ENCODE measurements at regions not wholly inside any gene's neighbourhood (a gene's known extent, or its start where the extent isn't known, plus 50 kb on each side); places are given as distances from the start of the nearest gene placed in this dataset.
A peak's percentile ranks its signal among the peaks of the same experiment; 100 is the strongest.

GRCh38 chr1:208581209-208581608, 337.0 kb upstream of the PLXNA2 start:
- Histone ChIP-seq H3K4me1 (ENCODE audit: control insufficient read depth, insufficient read depth, low read length) (no peaks in the 10 kb centered on the region), H3K27ac (ENCODE audit: extremely low read depth, low read depth, low read length) (no peak overlapping the region), H3K9me3 (ENCODE audit: control insufficient read depth, insufficient read depth, low read depth, low read length) (no peaks in the 10 kb centered on the region), H3K36me3 (ENCODE audit: control insufficient read depth in 2 of 2, insufficient read depth in 1 of 2, low read length in 2 of 2) (no peaks in the 10 kb centered on the region), H3K4me3 (ENCODE audit: low read depth, low read length) (no peak overlapping the region)
- CTCF ChIA-PET = no interaction called here
- POLR2A ChIA-PET = interaction anchor here (0.6 kb wide), 1 partner anchor 178 kb away, joined by 3 read pairs; no protein-coding TSS in a partner anchor
- TF ChIP-seq GLIS1 (tag by site-specific recombination; IDR thresholded peaks at IDR 0.05) (peak; percentile 97), KLF8 (tag by site-specific recombination; IDR thresholded peaks at IDR 0.05) (no peak), ZNF645 (tag by site-specific recombination; IDR thresholded peaks at IDR 0.05) (no peak), ZNF692 (tag by site-specific recombination; IDR thresholded peaks at IDR 0.05) (0 out of 2 replicates have a peak, but pooled peaks have one; percentile 24), ZNF221 (tag by site-specific recombination; IDR thresholded peaks at IDR 0.05; ENCODE audit: borderline replicate concordance) (no peak), ZNF132 (tag by site-specific recombination; IDR thresholded peaks at IDR 0.05; ENCODE audit: borderline replicate concordance) (no peak)
- TF ChIP-seq, protein P1, sequence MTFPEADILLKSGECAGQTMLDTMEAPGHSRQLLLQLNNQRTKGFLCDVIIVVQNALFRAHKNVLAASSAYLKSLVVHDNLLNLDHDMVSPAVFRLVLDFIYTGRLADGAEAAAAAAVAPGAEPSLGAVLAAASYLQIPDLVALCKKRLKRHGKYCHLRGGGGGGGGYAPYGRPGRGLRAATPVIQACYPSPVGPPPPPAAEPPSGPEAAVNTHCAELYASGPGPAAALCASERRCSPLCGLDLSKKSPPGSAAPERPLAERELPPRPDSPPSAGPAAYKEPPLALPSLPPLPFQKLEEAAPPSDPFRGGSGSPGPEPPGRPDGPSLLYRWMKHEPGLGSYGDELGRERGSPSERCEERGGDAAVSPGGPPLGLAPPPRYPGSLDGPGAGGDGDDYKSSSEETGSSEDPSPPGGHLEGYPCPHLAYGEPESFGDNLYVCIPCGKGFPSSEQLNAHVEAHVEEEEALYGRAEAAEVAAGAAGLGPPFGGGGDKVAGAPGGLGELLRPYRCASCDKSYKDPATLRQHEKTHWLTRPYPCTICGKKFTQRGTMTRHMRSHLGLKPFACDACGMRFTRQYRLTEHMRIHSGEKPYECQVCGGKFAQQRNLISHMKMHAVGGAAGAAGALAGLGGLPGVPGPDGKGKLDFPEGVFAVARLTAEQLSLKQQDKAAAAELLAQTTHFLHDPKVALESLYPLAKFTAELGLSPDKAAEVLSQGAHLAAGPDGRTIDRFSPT (tag by site-specific recombination; IDR thresholded peaks at IDR 0.05) = peak; percentile 40; the same call in 1 of the 2 replicates

DNA sequence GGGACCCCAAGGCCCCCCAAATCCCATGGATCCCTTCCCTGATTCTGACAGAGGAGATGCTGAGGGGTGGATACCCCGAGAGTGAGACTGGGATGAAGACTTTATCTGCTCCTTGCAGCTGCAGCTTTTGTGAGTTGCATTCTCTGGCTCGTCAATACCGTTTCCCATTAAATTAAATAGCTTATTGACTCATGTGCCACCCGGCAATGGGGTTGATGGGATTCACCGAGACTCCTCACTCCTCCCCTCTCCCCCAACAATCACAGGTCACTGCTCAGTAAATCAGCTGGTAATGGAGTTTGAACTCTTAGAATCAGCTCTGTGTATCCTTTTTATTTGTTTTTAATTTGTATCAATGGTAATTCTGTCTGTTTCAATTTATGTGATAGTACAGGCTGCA, 337.5 kb upstream of the PLXNA2 start:
- H3K27ac ChIP-seq (ENCODE audit: extremely low read depth, low read depth, low read length) = no peak overlapping the region
- no peaks in the 10 kb centered on the region for H3K9me3 ChIP-seq (ENCODE audit: control insufficient read depth, insufficient read depth, low read depth, low read length)
- H3K4me3 ChIP-seq (ENCODE audit: low read depth, low read length) = no peak overlapping the region
- TF ChIP-seq, protein P2, sequence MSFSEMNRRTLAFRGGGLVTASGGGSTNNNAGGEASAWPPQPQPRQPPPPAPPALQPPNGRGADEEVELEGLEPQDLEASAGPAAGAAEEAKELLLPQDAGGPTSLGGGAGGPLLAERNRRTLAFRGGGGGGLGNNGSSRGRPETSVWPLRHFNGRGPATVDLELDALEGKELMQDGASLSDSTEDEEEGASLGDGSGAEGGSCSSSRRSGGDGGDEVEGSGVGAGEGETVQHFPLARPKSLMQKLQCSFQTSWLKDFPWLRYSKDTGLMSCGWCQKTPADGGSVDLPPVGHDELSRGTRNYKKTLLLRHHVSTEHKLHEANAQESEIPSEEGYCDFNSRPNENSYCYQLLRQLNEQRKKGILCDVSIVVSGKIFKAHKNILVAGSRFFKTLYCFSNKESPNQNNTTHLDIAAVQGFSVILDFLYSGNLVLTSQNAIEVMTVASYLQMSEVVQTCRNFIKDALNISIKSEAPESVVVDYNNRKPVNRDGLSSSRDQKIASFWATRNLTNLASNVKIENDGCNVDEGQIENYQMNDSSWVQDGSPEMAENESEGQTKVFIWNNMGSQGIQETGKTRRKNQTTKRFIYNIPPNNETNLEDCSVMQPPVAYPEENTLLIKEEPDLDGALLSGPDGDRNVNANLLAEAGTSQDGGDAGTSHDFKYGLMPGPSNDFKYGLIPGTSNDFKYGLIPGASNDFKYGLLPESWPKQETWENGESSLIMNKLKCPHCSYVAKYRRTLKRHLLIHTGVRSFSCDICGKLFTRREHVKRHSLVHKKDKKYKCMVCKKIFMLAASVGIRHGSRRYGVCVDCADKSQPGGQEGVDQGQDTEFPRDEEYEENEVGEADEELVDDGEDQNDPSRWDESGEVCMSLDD (tag by site-specific recombination; IDR thresholded peaks at IDR 0.05) = no peak
- TF ChIP-seq ZNF639 (tag by site-specific recombination; IDR thresholded peaks at IDR 0.05) = no peak
- TF ChIP-seq ZNF530 (tag by site-specific recombination; IDR thresholded peaks at IDR 0.05; ENCODE audit: low read depth) = no peak
- TF ChIP-seq GLIS1 (tag by site-specific recombination; IDR thresholded peaks at IDR 0.05) = no peak
- H3K36me3 ChIP-seq (ENCODE audit: control insufficient read depth in 2 of 2, insufficient read depth in 1 of 2, low read length in 2 of 2) = no peaks in the 10 kb centered on the region
- CTCF ChIA-PET = no interaction called here
- no peaks in the 10 kb centered on the region for H3K4me1 ChIP-seq (ENCODE audit: control insufficient read depth, insufficient read depth, low read length)
- POLR2A ChIA-PET = interaction anchor here (0.6 kb wide), 1 partner anchor 178 kb away, joined by 3 read pairs; no protein-coding TSS in a partner anchor

DNA sequence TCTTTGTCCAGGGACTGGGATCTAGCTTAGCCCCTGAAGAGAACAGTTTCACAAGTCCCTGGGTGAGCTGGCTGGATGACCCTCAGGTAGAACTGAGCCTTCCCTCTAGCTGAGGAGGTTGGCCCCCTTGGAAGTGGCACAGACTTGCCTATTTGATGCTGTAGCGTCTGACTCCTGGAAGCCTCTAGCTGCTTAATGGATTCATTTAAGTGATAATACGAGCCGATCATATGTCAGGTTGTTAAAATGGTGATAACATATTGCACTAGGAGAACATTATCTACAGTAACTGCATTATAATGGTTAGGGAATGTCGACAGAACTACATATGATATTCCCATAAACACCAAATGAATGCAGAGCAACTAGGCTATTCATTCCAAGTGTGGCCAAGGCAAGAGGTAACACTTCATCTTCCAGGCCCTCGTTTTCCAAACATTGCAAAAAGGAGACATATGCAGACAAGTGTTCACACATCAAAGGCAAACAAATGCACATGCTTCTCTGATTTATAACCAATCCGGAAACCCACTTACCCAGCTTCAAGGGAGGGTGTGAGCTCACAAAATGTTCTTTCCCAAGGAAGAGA, 340.1 kb upstream of the PLXNA2 start:
- POLR2A ChIA-PET = no interaction called here
- CTCF ChIA-PET = interaction anchor here (0.6 kb wide), 1 partner anchor 9 kb away, joined by 3 read pairs; no protein-coding TSS in a partner anchor

More for the DNA sequence above, 340.1 kb upstream of the PLXNA2 start:
- Histone ChIP-seq H3K4me3 (ENCODE audit: low read depth, low read length) (no peak overlapping the region), H3K4me1 (ENCODE audit: control insufficient read depth, insufficient read depth, low read length) (no peaks in the 10 kb centered on the region), H3K27ac (ENCODE audit: extremely low read depth, low read depth, low read length) (no peak overlapping the region), H3K9me3 (ENCODE audit: control insufficient read depth, insufficient read depth, low read depth, low read length) (no peaks in the 10 kb centered on the region), H3K36me3 (ENCODE audit: control insufficient read depth in 2 of 2, insufficient read depth in 1 of 2, low read length in 2 of 2) (no peaks in the 10 kb centered on the region)
- 0 out of 2 replicates have a peak, but pooled peaks have one; percentile 8 for TF ChIP-seq PRDM6 (tag by site-specific recombination; IDR thresholded peaks at IDR 0.05)
- TF ChIP-seq, protein P3, sequence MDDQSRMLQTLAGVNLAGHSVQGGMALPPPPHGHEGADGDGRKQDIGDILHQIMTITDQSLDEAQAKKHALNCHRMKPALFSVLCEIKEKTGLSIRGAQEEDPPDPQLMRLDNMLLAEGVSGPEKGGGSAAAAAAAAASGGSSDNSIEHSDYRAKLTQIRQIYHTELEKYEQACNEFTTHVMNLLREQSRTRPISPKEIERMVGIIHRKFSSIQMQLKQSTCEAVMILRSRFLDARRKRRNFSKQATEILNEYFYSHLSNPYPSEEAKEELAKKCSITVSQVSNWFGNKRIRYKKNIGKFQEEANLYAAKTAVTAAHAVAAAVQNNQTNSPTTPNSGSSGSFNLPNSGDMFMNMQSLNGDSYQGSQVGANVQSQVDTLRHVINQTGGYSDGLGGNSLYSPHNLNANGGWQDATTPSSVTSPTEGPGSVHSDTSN (CRISPR knock-in tag; IDR thresholded peaks at IDR 0.05) = no peak
